K562 (cell line): ENCODE measurements at regions not wholly inside any gene's neighbourhood (a gene's known extent, or its start where the extent isn't known, plus 50 kb on each side); places are given as distances from the start of the nearest gene placed in this dataset.
"Not testable (repeated sequence)": the region's sequence is repeated elsewhere in the genome, so short reads cannot be mapped to it uniquely, and the experiment has no call there.

Experiments
- ATAC-seq: fragments of 200-7000 bp; cut with Tn5 transposase; 3 replicates; pipeline ENCODE4 v1.9.1; 2020; ENCODE audit warnings: moderate library complexity
- BruUV-seq: library from RNA; stranded (reverse); fragments of 400-500 nt; replicated peaks from 2 replicates; lab custom pipeline; 2021; lab: Mats Ljungman, UMichigan
- CTCF ChIA-PET: fragments of 300-600 bp; formaldehyde crosslinking; extraction: SDS; loops from one replicate; lab custom pipeline; 2021; ENCODE audit warnings: low intra/inter-chr PET ratio; lab: Yijun Ruan, JAX
- POLR2A ChIA-PET: fragments of 300-600, 350-650 bp; sonication (Branson Sonifier 250); formaldehyde crosslinking; extraction: SDS; loops from one replicate; lab custom pipeline; 2021; ENCODE audit warnings: antibody characterized with exemption, inconsistent platforms; lab: Yijun Ruan, JAX
- DNase-seq, 4 experiments: peaks; one replicate each; pipeline versions ENCODE4 v3.0.0 to v3.0.0-alpha.2; 2011 to 2018; ENCODE audit warnings: low spot score in 3 of 4, mixed read lengths in 3 of 4; ENCODE audit errors: extremely low read depth in 1 of 4
- FAIRE-seq: peaks from 2 replicates; lab custom pipeline; 2011; peaks lifted over from hg19 to GRCh38; lab: Jason Lieb, UNC
- H2AFZ ChIP-seq: 2 replicates; pipeline ENCODE4 v1.6.0; 2011; ENCODE audit warnings: low read depth, low read length, control low read depth, inconsistent platforms
- H3K27ac ChIP-seq: fragments of 200-600 bp; 3 replicates; pipeline ENCODE4 v1.8.0; 2011; ENCODE audit warnings: low read depth, mild to moderate bottlenecking, control low read depth, inconsistent platforms, low read length, moderate library complexity, mixed read lengths; ENCODE audit errors: extremely low read depth
- H3K27me3 ChIP-seq, 2 experiments: fragments of 300-600 bp in 1 of 2; 2 replicates in 1 of 2; 3 replicates in 1 of 2; pipeline versions ENCODE4 v1.6.0 to v1.8.0; 2011; ENCODE audit warnings: inconsistent platforms in 2 of 2, low read length in 2 of 2, mild to moderate bottlenecking in 1 of 2, mixed read lengths in 1 of 2, moderate library complexity in 1 of 2; ENCODE audit not compliant: control insufficient read depth in 2 of 2, insufficient read depth in 2 of 2
- H3K36me3 ChIP-seq: fragments of 300-600 bp; 3 replicates; pipeline ENCODE4 v1.8.0; 2011; ENCODE audit warnings: mild to moderate bottlenecking, low read length, inconsistent platforms; ENCODE audit not compliant: control insufficient read depth, insufficient read depth
- H3K4me1 ChIP-seq, 2 experiments: fragments of 200-600 bp in 1 of 2; replicated peaks in 1 of 2; 2 replicates in 1 of 2; 3 replicates in 1 of 2; pipeline versions ENCODE4 v1.5.1 to v1.8.0; 2011; ENCODE audit warnings: inconsistent platforms in 2 of 2, low read length in 2 of 2, mild to moderate bottlenecking in 1 of 2, mixed read lengths in 1 of 2, moderate library complexity in 1 of 2; ENCODE audit not compliant: control insufficient read depth in 2 of 2, insufficient read depth in 2 of 2
- H3K4me2 ChIP-seq: 2 replicates; pipeline ENCODE4 v1.6.1; 2011; ENCODE audit warnings: low read length, control low read depth, inconsistent platforms, mixed read lengths; ENCODE audit not compliant: insufficient read depth
- H3K4me3 ChIP-seq: fragments of 200-600 bp; sonication (generic), shearing (Covaris generic); 2 replicates; pipeline ENCODE4 v1.5.1; 2016; ENCODE audit warnings: control low read depth, inconsistent platforms
- H3K79me2 ChIP-seq: fragments of 200-600 bp; 3 replicates; pipeline ENCODE4 v1.8.0; 2011; ENCODE audit warnings: low read length, inconsistent platforms; ENCODE audit not compliant: control insufficient read depth, insufficient read depth
- H3K9ac ChIP-seq, 2 experiments: 2 replicates each; pipeline versions ENCODE4 v1.6.0 to v1.6.1; 2011; ENCODE audit warnings: low read depth in 2 of 2, low read length in 2 of 2, control low read depth in 1 of 2, inconsistent platforms in 1 of 2, mild to moderate bottlenecking in 1 of 2, mixed read lengths in 1 of 2; ENCODE audit not compliant: insufficient read depth in 1 of 2
- H3K9me1 ChIP-seq: one replicate; pipeline ENCODE4 v1.6.0; 2011; ENCODE audit warnings: inconsistent platforms, mild to moderate bottlenecking, low read length, moderate library complexity; ENCODE audit not compliant: control insufficient read depth, insufficient read depth
- H3K9me3 ChIP-seq: replicated peaks from 2 replicates; pipeline ENCODE4 v1.5.1; 2011; ENCODE audit warnings: low read depth, low read length, inconsistent platforms; ENCODE audit not compliant: control insufficient read depth, insufficient read depth
- H4K20me1 ChIP-seq: replicated peaks from 2 replicates; pipeline ENCODE4 v1.6.1; 2011; ENCODE audit warnings: low read length, inconsistent platforms, mixed read lengths; ENCODE audit not compliant: control insufficient read depth, insufficient read depth
- BCOR ChIP-seq: fragments of 450-650 bp; IDR thresholded peaks from 2 replicates; pipeline ENCODE4 v1.6.1; 2016
- HMG20A ChIP-seq: fragments of 450-650 bp; formaldehyde crosslinking; conservative IDR thresholded peaks from 2 replicates; pipeline ENCODE4 v1.4.0; 2020; ENCODE audit warnings: mild to moderate bottlenecking, mixed read lengths
- ILK ChIP-seq: fragments of 450-650 bp; IDR thresholded peaks from 2 replicates; pipeline ENCODE4 v1.6.1; 2016; ENCODE audit warnings: missing genetic modification characterization, low read depth, mild to moderate bottlenecking, missing compliant biosample characterization, moderate library complexity, borderline replicate concordance
- KDM1A ChIP-seq, 2 experiments: fragments of 450-650 bp; IDR thresholded peaks; 2 replicates each; pipeline ENCODE4 v1.6.1; 2016; ENCODE audit warnings: mild to moderate bottlenecking in 2 of 2
- STAT5B ChIP-seq: fragments of 250-450 bp; sonication (Bioruptor Pico); IDR thresholded peaks from 2 replicates; pipeline ENCODE4 v1.8.0; 2021; ENCODE audit warnings: mild to moderate bottlenecking, inconsistent platforms
- ZNF146 ChIP-seq: IDR thresholded peaks from one replicate; pipeline ENCODE4 v1.6.1; 2018; ENCODE audit warnings: missing compliant biosample characterization; ENCODE audit not compliant: unreplicated experiment
- WGBS: fragments of 100-300 bp; shearing (Covaris generic); methylation state at CpG from one replicate; pipeline ENCODE4 v1.1.6; 2016; ENCODE audit warnings: low coverage, mixed read lengths; ENCODE audit not compliant: insufficient coverage; ENCODE audit errors: missing lambda C conversion rate; 5-methylcytosine and 5-hydroxymethylcytosine counted together
- in situ Hi-C: fragments of 300-500 bp; cut with MboI; formaldehyde crosslinking; loops from 4 replicates; pipeline ENCODE4 v1.15.0; 2018; ENCODE audit warnings: inconsistent platforms, mixed read lengths
- intact Hi-C: fragments of 100-400 bp; cut with micrococcal nuclease; formaldehyde crosslinking; loops from 2 replicates; pipeline ENCODE4 v1.14.2; 2022
- TF ChIP-seq, protein P1 (sequence below), 2 experiments: fragments of 450-650 bp; IDR thresholded peaks; 2 replicates each; pipeline ENCODE4 v1.6.1; 2018; ENCODE audit warnings: mild to moderate bottlenecking in 2 of 2, low read depth in 1 of 2; ENCODE audit not compliant: partially characterized antibody in 2 of 2

DNA sequence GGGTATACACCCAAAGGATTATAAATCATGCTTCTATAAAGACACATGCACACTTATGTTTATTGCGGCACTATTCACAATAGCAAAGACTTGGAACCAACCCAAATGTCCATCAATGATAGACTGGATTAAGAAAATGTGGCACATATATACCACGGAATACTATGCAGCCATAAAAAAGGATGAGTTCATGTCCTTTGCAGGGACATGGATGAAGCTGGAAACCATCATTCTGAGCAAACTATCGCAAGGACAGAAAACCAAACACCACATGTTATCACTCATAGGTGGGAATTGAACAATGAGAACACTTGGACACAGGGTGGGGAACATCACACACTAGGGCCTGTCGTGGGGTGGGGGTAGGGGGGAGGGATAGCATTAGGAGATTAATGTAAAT lies 51.1 kb upstream of the VPREB1 start:
- H3K79me2 ChIP-seq, H3K4me2 ChIP-seq, H3K36me3 ChIP-seq, FAIRE-seq, in situ Hi-C loops, intact Hi-C loops, CTCF ChIA-PET, H3K9me3 ChIP-seq, BruUV-seq, H3K27ac ChIP-seq, H3K4me1 ChIP-seq, H3K9ac ChIP-seq, DNase-seq, H2AFZ ChIP-seq, H3K9me1 ChIP-seq, ATAC-seq, H3K4me3 ChIP-seq: not testable (repeated sequence)
- POLR2A ChIA-PET = interaction anchor here (0.8 kb wide), 1 partner anchor 8 kb away, joined by 3 read pairs; no protein-coding TSS in a partner anchor
- 2% methylated on average over 3 of the region's 4 CpGs for WGBS
- peaks cover 14 to 16% of the 10 kb centered on the region in 2 experiments; a peak in 4 of 5 replicates for H3K27me3 ChIP-seq
- 0 out of 2 replicates have a peak, but pooled peaks have one; percentile 60 for TF ChIP-seq HMG20A
- TF ChIP-seq ZNF146 (CRISPR knock-in tag) = peak; percentile 75
- 0 out of 2 replicates have a peak, but pooled peaks have one; percentile 24 for TF ChIP-seq ILK (tag)
- peak in 1 of 2 experiments; percentile 57; a peak in 1 of 4 replicates for TF ChIP-seq KDM1A (IDR thresholded peaks at IDR 0.05)
- TF ChIP-seq STAT5B (CRISPR knock-in tag) = peak; percentile 18; the same call in 1 of the 2 replicates
- peak; percentile 84 for TF ChIP-seq BCOR
- H4K20me1 ChIP-seq = peaks cover 22% of the 10 kb centered on the region

DNA sequence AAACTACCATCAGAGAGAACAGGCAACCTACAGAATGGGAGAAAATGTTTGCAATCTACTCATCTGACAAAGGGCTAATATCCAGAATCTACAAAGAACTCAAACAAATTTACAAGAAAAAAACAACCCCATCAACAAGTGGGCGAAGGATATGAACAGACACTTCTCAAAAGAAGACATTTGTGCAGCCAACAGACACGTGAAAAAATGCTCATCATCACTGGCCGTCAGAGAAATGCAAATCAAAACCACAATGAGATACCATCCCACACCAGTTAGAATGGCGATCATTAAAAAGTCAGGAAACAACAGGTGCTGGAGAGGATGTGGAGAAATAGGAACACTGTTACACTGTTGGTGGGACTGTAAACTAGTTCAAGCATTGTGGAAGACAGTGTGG lies 51.6 kb upstream of the VPREB1 start:
- CTCF ChIA-PET, H3K9ac ChIP-seq, H2AFZ ChIP-seq, H3K79me2 ChIP-seq, FAIRE-seq, H3K4me1 ChIP-seq, intact Hi-C loops, DNase-seq, H3K4me2 ChIP-seq, in situ Hi-C loops, H3K9me3 ChIP-seq, H3K9me1 ChIP-seq, H3K36me3 ChIP-seq, H3K4me3 ChIP-seq, H3K27ac ChIP-seq, BruUV-seq, ATAC-seq: not testable (repeated sequence)
- peaks cover 10 to 11% of the 10 kb centered on the region in 2 experiments; a peak in 4 of 5 replicates for H3K27me3 ChIP-seq
- H4K20me1 ChIP-seq = peaks cover 18% of the 10 kb centered on the region
- WGBS = 0% methylated on average over 3 of the region's 4 CpGs
- POLR2A ChIA-PET = interaction anchor here (0.8 kb wide), 1 partner anchor 8 kb away, joined by 3 read pairs; no protein-coding TSS in a partner anchor
- TF ChIP-seq, protein P1, sequence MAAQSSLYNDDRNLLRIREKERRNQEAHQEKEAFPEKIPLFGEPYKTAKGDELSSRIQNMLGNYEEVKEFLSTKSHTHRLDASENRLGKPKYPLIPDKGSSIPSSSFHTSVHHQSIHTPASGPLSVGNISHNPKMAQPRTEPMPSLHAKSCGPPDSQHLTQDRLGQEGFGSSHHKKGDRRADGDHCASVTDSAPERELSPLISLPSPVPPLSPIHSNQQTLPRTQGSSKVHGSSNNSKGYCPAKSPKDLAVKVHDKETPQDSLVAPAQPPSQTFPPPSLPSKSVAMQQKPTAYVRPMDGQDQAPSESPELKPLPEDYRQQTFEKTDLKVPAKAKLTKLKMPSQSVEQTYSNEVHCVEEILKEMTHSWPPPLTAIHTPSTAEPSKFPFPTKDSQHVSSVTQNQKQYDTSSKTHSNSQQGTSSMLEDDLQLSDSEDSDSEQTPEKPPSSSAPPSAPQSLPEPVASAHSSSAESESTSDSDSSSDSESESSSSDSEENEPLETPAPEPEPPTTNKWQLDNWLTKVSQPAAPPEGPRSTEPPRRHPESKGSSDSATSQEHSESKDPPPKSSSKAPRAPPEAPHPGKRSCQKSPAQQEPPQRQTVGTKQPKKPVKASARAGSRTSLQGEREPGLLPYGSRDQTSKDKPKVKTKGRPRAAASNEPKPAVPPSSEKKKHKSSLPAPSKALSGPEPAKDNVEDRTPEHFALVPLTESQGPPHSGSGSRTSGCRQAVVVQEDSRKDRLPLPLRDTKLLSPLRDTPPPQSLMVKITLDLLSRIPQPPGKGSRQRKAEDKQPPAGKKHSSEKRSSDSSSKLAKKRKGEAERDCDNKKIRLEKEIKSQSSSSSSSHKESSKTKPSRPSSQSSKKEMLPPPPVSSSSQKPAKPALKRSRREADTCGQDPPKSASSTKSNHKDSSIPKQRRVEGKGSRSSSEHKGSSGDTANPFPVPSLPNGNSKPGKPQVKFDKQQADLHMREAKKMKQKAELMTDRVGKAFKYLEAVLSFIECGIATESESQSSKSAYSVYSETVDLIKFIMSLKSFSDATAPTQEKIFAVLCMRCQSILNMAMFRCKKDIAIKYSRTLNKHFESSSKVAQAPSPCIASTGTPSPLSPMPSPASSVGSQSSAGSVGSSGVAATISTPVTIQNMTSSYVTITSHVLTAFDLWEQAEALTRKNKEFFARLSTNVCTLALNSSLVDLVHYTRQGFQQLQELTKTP (IDR thresholded peaks at IDR 0.05; ENCODE audit: low read depth in 1 of 2, partially characterized antibody in 2 of 2) = peak in 1 of 2 experiments; percentile 66
